GM18508 (cell line): ENCODE measurements at regions not wholly inside any gene's neighbourhood (a gene's known extent, or its start where the extent isn't known, plus 50 kb on each side); places are given as distances from the start of the nearest gene placed in this dataset.

Experiments used
- ATAC-seq: cut with Tn5 transposase; IDR thresholded peaks from one replicate; pipeline ENCODE4 v1.9.1; 2021; ENCODE audit warnings: moderate number of reproducible peaks; ENCODE audit not compliant: insufficient read depth, unreplicated experiment

DNA sequence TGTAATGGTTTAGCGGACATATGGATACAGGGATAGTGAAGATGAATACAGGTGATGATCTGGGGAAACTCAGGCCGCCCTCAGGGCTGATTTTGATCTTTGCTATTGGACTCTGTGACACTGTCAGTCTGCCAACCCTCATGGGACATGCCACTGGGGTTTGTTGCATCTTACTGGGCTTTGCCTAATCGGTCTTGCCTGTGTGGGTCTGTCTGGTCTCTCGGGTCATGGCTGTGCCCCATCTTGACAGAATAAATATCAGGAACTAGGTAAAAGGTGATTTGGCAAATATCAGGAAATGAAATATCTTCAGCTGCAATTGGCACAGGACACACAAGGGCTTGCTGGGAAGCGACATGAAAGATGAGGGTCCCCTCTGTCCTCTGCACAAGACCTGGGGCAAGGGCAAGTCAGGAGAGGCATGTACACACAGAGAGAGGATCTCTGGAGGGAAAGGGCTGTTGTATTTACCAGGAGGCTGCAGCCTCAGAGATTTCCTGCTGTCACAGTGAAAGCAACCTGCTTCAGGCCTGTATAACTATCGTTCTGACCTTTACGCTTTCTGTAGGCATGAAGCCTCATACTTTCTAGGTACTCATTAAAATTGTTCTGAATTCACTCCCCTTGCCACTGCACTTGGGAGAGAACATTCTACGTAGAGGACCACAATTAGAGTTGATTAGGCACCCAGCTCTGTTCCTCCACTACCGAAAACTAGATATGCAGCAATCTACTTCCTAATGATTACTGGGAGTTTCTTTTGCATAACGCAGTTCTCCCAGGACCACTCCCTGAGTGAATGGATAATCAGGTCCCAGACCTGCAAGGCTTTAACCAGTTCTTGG, 52.0 kb upstream of the GADD45A start:
- ATAC-seq: no peak

DNA sequence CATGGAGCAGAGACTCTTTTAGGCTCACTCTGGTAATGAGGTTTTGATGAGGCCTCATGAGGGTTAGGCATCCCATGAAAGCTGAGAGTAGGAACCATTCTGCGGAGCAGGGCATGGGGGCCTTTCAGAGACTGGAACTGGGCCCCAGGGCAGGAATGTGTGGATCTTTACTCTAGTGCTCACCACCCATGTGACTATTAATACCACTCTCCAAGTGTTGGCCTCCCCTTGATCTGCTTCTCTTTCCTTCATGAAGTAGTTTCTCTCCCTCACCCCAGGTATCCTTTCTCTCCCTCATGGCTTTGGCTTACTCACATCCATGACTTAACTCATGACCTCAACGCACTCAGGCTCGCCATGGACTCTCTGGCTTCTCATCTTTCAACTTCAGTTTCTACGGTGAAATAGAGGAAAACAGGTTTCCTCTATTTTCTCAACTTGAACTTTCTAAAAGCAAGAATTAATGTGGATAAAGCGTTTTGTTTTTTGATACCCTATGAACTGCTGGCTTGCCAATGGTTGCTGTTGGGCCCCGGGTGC, 50.5 kb upstream of the GADD45A start:
- no peak for ATAC-seq

DNA sequence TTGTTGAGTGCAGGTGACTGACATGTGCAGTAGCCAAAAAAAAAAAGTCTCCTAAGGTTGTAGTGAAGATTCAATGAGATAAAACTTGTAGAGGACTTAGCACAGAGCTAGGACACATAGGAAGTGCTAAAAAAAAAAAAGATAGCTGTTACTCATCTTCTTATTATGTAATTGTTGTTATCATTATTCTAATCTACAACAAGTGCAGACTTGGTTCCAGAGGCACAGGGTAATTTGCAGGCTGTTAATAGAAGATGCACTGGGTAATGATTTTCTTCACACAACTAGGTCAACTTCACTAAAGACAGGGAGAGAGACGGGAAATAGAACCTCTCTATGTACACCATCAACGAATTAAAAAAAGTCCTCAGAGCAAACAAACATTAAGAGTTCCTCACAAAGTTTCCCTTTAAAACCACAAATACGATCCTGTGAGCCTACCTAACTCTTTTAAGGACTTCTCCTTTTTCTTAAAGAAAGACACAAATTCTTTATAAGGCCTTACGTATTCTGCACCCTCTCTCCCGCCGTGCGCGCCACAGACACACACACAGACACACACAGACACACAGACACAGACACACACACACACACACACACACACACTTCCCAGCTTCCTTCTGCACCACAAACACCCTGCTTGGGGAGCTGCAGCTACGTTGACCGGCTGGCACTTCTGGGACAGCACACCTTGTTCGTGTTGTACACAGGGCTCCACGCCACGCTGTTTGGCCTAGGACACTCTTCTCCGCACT, 49.8 kb upstream of the GADD45A start:
- no peak for ATAC-seq
